Adrenal gland (tissue), 5 donors: ENCODE measurements at regions not wholly inside any gene's neighbourhood (a gene's known extent, or its start where the extent isn't known, plus 50 kb on each side); places are given as distances from the start of the nearest gene placed in this dataset.
"Not testable (repeated sequence)": the region's sequence is repeated elsewhere in the genome, so short reads cannot be mapped to it uniquely, and the experiment has no call there.

Experiments
- CTCF ChIP-seq, 6 experiments: fragments of 450-650 bp in 4 of 6; fragments of 200-600 bp in 2 of 6; sonication (generic) in 1 of 6; IDR thresholded peaks; 1 replicate in 5 of 6; 2 replicates in 1 of 6; pipeline versions ENCODE4 v1.5.1 to v1.8.0; 2016 to 2021; ENCODE audit warnings: antibody characterized with exemption in 6 of 6, mild to moderate bottlenecking in 2 of 6, moderate library complexity in 1 of 6
- POLR2A ChIP-seq, 2 donors: fragments of 450-650 bp; IDR thresholded peaks; one replicate each; pipeline ENCODE4 v1.6.1; 2017; ENCODE audit warnings: antibody characterized with exemption in 2 of 2, mild to moderate bottlenecking in 2 of 2, moderate library complexity in 1 of 2
- donor health status: DM: no; HTN: no; CAD: no.

- TF ChIP-seq CTCF, POLR2A (IDR thresholded peaks at IDR 0.05): not testable (repeated sequence)
Measured at GRCh38 chr5:25446061-25446420, 801.3 kb upstream of the CDH10 start.
